Upper lobe of left lung (tissue), 4 donors: ENCODE measurements at regions not wholly inside any gene's neighbourhood (a gene's known extent, or its start where the extent isn't known, plus 50 kb on each side); places are given as distances from the start of the nearest gene placed in this dataset.

Source experiments
- POLR2A ChIP-seq, 4 donors: fragments of 450-650 bp; IDR thresholded peaks; one replicate each; pipeline ENCODE4 v1.5.1; 2016 to 2017; ENCODE audit warnings: antibody characterized with exemption in 4 of 4, mild to moderate bottlenecking in 2 of 4
- TF ChIP-seq, protein P1 (sequence below), 6 experiments: fragments of 450-650 bp in 4 of 6; fragments of 200-600 bp in 2 of 6; sonication (generic) in 2 of 6; IDR thresholded peaks; one replicate each; pipeline ENCODE4 v1.5.1; 2016 to 2019; ENCODE audit warnings: antibody characterized with exemption in 6 of 6

DNA sequence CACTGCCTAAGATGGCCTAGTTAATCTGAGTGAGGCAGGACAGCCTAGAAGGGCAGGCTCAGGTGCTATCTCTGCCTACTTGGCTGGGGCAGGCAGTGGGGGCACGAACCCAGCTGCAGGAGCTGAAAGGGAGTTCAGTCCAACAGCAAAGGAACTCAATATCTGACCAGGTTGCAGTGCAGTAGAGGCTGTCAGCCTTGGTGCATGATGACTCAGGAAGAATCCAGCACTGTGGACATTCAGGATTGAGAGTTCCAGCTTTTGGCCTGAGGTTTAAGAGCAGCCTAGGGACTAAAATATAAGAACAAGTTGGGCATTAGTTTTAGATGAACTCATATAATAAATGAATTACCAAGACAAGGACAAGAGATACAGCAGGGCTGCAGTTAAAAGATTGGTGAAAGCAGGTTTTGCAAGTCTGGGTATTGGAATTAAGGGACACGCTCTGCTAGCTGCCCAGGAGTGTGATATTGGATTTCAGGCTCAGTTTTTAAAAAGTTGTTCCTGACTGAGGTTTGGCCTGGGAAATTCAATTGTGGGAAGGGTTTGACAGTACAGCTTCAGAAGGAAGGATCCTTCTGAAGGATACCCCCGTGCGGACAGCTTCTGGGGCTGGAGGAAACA is 64.7 kb upstream of the ATG10 start:
- TF ChIP-seq POLR2A (IDR thresholded peaks at IDR 0.05): no peak
- TF ChIP-seq, protein P1, sequence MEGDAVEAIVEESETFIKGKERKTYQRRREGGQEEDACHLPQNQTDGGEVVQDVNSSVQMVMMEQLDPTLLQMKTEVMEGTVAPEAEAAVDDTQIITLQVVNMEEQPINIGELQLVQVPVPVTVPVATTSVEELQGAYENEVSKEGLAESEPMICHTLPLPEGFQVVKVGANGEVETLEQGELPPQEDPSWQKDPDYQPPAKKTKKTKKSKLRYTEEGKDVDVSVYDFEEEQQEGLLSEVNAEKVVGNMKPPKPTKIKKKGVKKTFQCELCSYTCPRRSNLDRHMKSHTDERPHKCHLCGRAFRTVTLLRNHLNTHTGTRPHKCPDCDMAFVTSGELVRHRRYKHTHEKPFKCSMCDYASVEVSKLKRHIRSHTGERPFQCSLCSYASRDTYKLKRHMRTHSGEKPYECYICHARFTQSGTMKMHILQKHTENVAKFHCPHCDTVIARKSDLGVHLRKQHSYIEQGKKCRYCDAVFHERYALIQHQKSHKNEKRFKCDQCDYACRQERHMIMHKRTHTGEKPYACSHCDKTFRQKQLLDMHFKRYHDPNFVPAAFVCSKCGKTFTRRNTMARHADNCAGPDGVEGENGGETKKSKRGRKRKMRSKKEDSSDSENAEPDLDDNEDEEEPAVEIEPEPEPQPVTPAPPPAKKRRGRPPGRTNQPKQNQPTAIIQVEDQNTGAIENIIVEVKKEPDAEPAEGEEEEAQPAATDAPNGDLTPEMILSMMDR (IDR thresholded peaks at IDR 0.05): no peak
